HG03064 (cell line): ENCODE measurements at regions not wholly inside any gene's neighbourhood (a gene's known extent, or its start where the extent isn't known, plus 50 kb on each side); places are given as distances from the start of the nearest gene placed in this dataset.
"Not testable (repeated sequence)": the region's sequence is repeated elsewhere in the genome, so short reads cannot be mapped to it uniquely, and the experiment has no call there.

Experiments used
- ATAC-seq: cut with Tn5 transposase; IDR thresholded peaks from one replicate; pipeline ENCODE4 v1.9.1; 2021; ENCODE audit warnings: low read depth; ENCODE audit not compliant: unreplicated experiment

- no peak for ATAC-seq
These were observed 71.3 kb upstream of the PKN2 start for GRCh38 chr1:88612773-88613172.

DNA sequence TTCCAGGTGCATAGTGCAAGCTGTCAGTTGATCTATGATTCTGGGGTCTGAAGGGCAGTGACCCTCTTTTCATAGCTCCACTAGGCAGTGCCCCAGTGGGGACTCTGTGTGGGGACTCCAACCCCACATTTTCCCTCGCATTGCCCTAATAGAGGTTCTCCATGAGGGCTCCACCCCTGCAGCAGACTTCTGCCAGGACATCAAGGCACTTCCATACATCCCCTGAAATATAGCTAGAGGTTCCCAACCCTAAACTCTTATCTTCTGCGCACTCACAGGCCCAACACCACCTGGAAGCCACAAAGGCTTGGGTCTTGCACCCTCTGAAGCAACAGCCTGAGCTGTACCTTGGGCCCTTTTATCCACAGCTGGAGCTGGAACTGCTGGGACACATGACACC, 65.7 kb upstream of the PKN2 start:
- no peak for ATAC-seq

GRCh38 chr1:88623101-88623500, 61.0 kb upstream of the PKN2 start:
- not testable (repeated sequence) for ATAC-seq
